ENCODE measurements at regions not wholly inside any gene's neighbourhood (a gene's known extent, or its start where the extent isn't known, plus 50 kb on each side); places are given as distances from the start of the nearest gene placed in this dataset.

DNA sequence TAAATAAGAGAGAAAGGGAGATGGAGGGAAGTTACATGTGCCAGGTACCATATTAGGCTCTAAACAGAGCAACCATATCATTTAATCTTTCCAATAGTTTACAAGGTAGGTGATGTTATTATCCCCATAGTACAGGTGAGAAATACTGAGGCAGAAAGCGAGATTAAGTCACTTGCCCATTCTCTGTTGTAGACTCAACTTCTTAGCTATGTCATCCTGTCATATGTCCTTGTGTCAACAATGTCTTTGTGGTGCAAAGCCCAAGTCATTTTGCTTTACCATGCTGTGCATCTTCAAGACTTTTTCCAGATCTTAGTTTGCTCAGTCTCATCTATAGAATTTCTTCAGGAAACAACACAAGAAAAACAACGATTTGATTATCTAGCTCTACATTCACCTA lies 205.0 kb upstream of the E2F8 start:
- no peak overlapping the region for H3K27ac ChIP-seq (ENCODE audit: low read depth, low read length)
- H3K4me3 ChIP-seq (ENCODE audit: low read depth in 1 of 2, low read length in 2 of 2): no peak overlapping the region
- H3K36me3 ChIP-seq (ENCODE audit: control insufficient read depth in 1 of 2, insufficient read depth in 2 of 2, low read length in 2 of 2): no peaks in the 10 kb centered on the region
- H3K4me1 ChIP-seq (ENCODE audit: control insufficient read depth in 1 of 2, insufficient read depth in 2 of 2, low read length in 2 of 2): peaks cover 18 to 34% of the 10 kb centered on the region in 2 donors
- H3K9me3 ChIP-seq (ENCODE audit: control insufficient read depth in 1 of 2, low read length in 2 of 2): no peaks in the 10 kb centered on the region
- H3K27me3 ChIP-seq (ENCODE audit: control insufficient read depth in 1 of 2, insufficient read depth in 2 of 2, low read length in 2 of 2): no peaks in the 10 kb centered on the region
- no peak overlapping the region for H3K9ac ChIP-seq (ENCODE audit: low read depth in 1 of 2, low read length in 2 of 2)

DNA sequence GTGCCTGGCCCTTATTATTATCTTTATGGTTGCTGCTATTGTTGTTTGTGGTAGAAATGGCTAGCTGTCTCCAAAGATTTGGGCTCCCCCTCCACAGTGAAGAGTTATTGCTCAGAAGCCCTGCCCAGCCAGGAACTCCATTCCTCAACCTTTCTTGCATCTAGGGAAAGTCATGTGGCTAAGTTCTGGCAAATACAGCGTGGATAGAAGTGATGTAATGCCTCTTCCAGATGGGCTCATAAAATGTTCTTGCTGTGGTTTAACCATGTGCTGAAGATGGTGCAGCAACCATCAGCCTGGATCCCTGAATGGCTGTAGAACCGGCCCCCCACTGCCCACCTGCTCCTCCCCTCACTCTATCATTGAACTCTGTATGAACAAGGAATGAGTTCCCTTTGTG lies 203.5 kb upstream of the E2F8 start:
- Histone ChIP-seq H3K9me3 (ENCODE audit: control insufficient read depth in 1 of 2, low read length in 2 of 2) (no peaks in the 10 kb centered on the region), H3K4me3 (ENCODE audit: low read depth in 1 of 2, low read length in 2 of 2) (no peak overlapping the region), H3K36me3 (ENCODE audit: control insufficient read depth in 1 of 2, insufficient read depth in 2 of 2, low read length in 2 of 2) (no peaks in the 10 kb centered on the region), H3K27me3 (ENCODE audit: control insufficient read depth in 1 of 2, insufficient read depth in 2 of 2, low read length in 2 of 2) (no peaks in the 10 kb centered on the region), H3K4me1 (ENCODE audit: control insufficient read depth in 1 of 2, insufficient read depth in 2 of 2, low read length in 2 of 2) (peaks cover 18 to 34% of the 10 kb centered on the region in 2 donors), H3K9ac (ENCODE audit: low read depth in 1 of 2, low read length in 2 of 2) (no peak overlapping the region), H3K27ac (ENCODE audit: low read depth, low read length) (no peak overlapping the region)

DNA sequence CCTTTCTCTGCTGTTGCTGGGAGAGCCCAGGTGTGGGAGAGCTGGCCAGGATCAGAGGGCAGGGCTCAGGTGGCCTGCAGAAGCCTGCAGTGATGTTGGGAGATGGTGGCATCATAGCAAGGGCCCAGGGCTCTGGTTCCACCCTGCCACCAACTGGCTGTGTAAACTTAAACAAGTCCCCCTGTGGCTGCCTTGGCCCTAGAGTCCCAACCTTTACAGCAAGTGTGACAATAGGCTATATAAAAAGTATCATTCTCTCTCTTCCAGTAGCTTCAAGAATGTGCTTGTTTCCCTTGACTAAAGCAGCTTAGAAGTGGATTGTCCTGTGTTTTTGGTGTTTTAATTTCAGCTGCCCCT lies 201.8 kb upstream of the E2F8 start:
- Histone ChIP-seq H3K36me3 (ENCODE audit: control insufficient read depth in 1 of 2, insufficient read depth in 2 of 2, low read length in 2 of 2) (no peaks in the 10 kb centered on the region), H3K9ac (ENCODE audit: low read depth in 1 of 2, low read length in 2 of 2) (no peak overlapping the region), H3K4me1 (ENCODE audit: control insufficient read depth in 1 of 2, insufficient read depth in 2 of 2, low read length in 2 of 2) (peaks cover 18 to 31% of the 10 kb centered on the region in 2 donors), H3K9me3 (ENCODE audit: control insufficient read depth in 1 of 2, low read length in 2 of 2) (no peaks in the 10 kb centered on the region), H3K4me3 (ENCODE audit: low read depth in 1 of 2, low read length in 2 of 2) (no peak overlapping the region), H3K27ac (ENCODE audit: low read depth, low read length) (no peak overlapping the region), H3K27me3 (ENCODE audit: control insufficient read depth in 1 of 2, insufficient read depth in 2 of 2, low read length in 2 of 2) (no peaks in the 10 kb centered on the region)

DNA sequence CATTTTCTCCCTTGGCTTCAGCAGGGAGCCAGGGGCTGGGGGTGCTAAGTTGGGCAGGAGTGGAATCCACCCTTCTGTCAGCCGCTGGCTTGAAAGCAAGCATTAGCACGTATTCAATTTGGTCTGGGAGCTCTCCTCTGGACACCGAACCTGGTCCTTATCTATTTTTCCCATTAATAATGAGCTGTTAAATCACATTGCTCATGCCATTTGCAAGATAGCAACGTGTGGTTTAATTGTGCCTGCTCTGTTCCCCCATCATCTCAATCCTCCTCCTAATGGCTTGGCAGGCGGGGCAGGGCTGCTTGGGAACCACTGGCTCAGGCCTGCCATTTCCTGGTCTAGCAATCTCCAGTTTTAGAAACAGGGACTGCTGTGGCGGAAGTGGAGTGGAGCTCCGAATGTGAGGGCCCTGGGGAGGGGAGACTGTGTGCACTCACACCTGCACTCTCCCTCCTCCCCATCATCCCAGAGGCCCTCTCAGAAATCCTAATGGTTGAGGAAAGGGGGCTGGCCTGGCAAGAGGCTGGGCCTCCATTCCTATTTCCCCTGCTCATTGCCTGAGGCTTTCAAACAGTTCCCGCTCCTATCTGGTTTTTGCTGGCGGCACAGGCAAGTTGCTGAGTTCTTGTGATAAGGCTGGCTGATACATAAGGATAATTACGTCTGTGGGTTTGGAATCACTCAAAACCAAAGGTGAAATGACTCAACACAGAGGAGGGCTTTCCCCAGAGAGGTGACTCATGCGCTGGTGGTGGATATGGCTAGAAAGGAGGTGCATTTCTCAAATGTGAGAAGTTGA lies 201.2 kb upstream of the E2F8 start:
- Histone ChIP-seq H3K9ac (ENCODE audit: low read depth in 1 of 2, low read length in 2 of 2) (no peak overlapping the region), H3K27me3 (ENCODE audit: control insufficient read depth in 1 of 2, insufficient read depth in 2 of 2, low read length in 2 of 2) (no peaks in the 10 kb centered on the region), H3K36me3 (ENCODE audit: control insufficient read depth in 1 of 2, insufficient read depth in 2 of 2, low read length in 2 of 2) (no peaks in the 10 kb centered on the region), H3K27ac (ENCODE audit: low read depth, low read length) (peak overlapping the region; percentile 48), H3K9me3 (ENCODE audit: control insufficient read depth in 1 of 2, low read length in 2 of 2) (no peaks in the 10 kb centered on the region), H3K4me1 (ENCODE audit: control insufficient read depth in 1 of 2, insufficient read depth in 2 of 2, low read length in 2 of 2) (peaks cover 18 to 25% of the 10 kb centered on the region in 2 donors), H3K4me3 (ENCODE audit: low read depth in 1 of 2, low read length in 2 of 2) (peak overlapping the region in 1 of 2 donors; percentile 36)

DNA sequence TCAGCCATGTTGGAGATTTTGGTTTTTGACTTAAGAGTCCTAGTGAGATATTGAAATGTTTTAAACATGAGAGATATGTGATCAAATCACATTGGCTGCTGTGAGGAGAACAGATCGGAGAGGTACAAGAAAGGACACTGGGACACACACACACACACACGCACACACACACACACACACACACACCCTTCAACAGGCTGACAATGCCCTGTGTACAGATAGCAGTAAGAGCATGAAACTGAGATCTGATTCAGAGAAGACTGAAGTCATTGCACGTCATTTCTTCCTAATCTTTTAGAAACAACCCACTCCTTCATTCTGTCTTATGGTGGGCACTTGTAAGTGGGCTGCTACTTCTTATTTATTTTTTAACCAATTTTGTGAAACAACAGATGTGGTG lies 200.5 kb upstream of the E2F8 start:
- H3K4me1 ChIP-seq (ENCODE audit: control insufficient read depth in 1 of 2, insufficient read depth in 2 of 2, low read length in 2 of 2): peaks cover 18 to 19% of the 10 kb centered on the region in 2 donors
- no peaks in the 10 kb centered on the region for H3K9me3 ChIP-seq (ENCODE audit: control insufficient read depth in 1 of 2, low read length in 2 of 2)
- no peaks in the 10 kb centered on the region for H3K36me3 ChIP-seq (ENCODE audit: control insufficient read depth in 1 of 2, insufficient read depth in 2 of 2, low read length in 2 of 2)
- no peak overlapping the region for H3K9ac ChIP-seq (ENCODE audit: low read depth in 1 of 2, low read length in 2 of 2)
- H3K4me3 ChIP-seq (ENCODE audit: low read depth in 1 of 2, low read length in 2 of 2): no peak overlapping the region
- no peaks in the 10 kb centered on the region for H3K27me3 ChIP-seq (ENCODE audit: control insufficient read depth in 1 of 2, insufficient read depth in 2 of 2, low read length in 2 of 2)
- no peak overlapping the region for H3K27ac ChIP-seq (ENCODE audit: low read depth, low read length)

DNA sequence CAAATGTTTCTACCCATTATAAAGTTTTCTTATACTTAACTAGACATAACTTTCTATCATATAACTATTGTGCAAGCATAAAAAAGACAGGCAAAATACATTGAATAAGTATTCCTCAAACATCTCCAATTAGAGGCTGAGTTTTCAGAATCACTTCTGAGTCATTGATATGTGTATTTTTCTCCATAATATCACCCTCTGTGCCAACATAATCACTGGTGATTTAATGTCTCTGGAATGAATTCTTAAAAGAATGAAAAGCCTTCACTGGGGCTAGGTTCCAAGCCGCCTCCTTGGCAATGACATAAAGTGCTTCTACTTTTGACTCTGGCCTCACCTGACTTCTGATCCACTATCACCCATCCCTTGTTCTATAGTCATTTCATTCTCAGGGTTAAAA lies 197.0 kb upstream of the E2F8 start:
- Histone ChIP-seq H3K27me3 (ENCODE audit: control insufficient read depth in 1 of 2, insufficient read depth in 2 of 2, low read length in 2 of 2) (no peaks in the 10 kb centered on the region), H3K36me3 (ENCODE audit: control insufficient read depth in 1 of 2, insufficient read depth in 2 of 2, low read length in 2 of 2) (no peaks in the 10 kb centered on the region), H3K4me3 (ENCODE audit: low read depth in 1 of 2, low read length in 2 of 2) (no peak overlapping the region), H3K9ac (ENCODE audit: low read depth in 1 of 2, low read length in 2 of 2) (no peak overlapping the region), H3K4me1 (ENCODE audit: control insufficient read depth in 1 of 2, insufficient read depth in 2 of 2, low read length in 2 of 2) (peaks cover 19 to 24% of the 10 kb centered on the region in 2 donors), H3K27ac (ENCODE audit: low read depth, low read length) (no peak overlapping the region), H3K9me3 (ENCODE audit: control insufficient read depth in 1 of 2, low read length in 2 of 2) (no peaks in the 10 kb centered on the region)

DNA sequence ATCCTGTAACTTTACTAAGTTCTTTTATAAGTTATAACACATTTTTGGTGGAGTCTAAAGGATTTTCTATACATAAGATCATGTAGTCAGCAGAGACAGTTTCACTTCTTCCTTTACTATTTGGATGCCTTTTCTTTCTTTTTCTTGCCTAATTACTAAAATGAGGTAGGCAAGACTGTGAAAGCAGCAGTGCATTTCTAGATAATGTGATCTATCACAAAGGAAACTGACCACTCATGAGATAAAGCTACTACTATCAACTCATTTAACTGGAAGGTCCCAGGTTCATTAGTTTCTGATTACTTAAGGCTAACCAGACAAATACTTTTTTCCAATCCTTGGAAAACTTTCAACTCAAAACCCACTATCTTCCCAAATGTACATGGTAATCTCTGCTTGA lies 196.2 kb upstream of the E2F8 start:
- peaks cover 17 to 25% of the 10 kb centered on the region in 2 donors for H3K4me1 ChIP-seq (ENCODE audit: control insufficient read depth in 1 of 2, insufficient read depth in 2 of 2, low read length in 2 of 2)
- H3K9ac ChIP-seq (ENCODE audit: low read depth in 1 of 2, low read length in 2 of 2): no peak overlapping the region
- no peak overlapping the region for H3K4me3 ChIP-seq (ENCODE audit: low read depth in 1 of 2, low read length in 2 of 2)
- H3K9me3 ChIP-seq (ENCODE audit: control insufficient read depth in 1 of 2, low read length in 2 of 2): no peaks in the 10 kb centered on the region
- H3K27me3 ChIP-seq (ENCODE audit: control insufficient read depth in 1 of 2, insufficient read depth in 2 of 2, low read length in 2 of 2): no peaks in the 10 kb centered on the region
- no peak overlapping the region for H3K27ac ChIP-seq (ENCODE audit: low read depth, low read length)
- no peaks in the 10 kb centered on the region for H3K36me3 ChIP-seq (ENCODE audit: control insufficient read depth in 1 of 2, insufficient read depth in 2 of 2, low read length in 2 of 2)

DNA sequence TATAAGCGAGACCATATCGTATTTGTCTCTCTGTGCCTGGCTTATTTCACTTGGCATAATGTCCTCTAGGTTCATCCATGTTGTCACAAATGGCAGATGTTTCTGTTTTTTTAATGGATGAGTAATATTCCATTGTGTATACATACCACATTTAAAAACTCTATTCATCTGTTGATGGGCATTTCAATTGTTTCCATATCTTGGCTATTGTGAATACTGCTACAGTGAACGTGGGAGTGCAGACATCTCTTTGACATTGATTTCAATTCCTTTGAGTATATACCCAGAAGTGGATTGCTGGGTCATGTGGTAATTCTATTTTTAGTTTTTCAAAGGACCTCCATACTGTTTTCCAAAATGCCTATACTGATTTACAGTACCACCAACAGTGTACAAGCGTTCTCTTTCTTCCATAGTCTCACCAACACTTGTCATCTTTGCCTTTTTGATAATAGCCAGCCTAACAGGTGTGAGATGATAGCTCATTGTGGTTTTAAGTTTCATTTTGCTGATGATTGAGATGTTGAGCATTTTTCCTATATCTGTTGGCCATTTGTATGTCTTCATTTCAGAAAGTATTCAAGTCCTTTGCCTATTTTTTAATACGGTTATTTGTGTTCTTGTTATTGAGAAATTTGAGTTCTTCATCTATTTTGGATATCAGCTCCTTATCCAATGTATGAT lies 194.7 kb upstream of the E2F8 start:
- H3K4me1 ChIP-seq (ENCODE audit: control insufficient read depth in 1 of 2, insufficient read depth in 2 of 2, low read length in 2 of 2): peaks cover 12 to 14% of the 10 kb centered on the region in 2 donors
- H3K27me3 ChIP-seq (ENCODE audit: control insufficient read depth in 1 of 2, insufficient read depth in 2 of 2, low read length in 2 of 2): no peaks in the 10 kb centered on the region
- no peak overlapping the region for H3K27ac ChIP-seq (ENCODE audit: low read depth, low read length)
- no peak overlapping the region for H3K4me3 ChIP-seq (ENCODE audit: low read depth in 1 of 2, low read length in 2 of 2)
- no peaks in the 10 kb centered on the region for H3K36me3 ChIP-seq (ENCODE audit: control insufficient read depth in 1 of 2, insufficient read depth in 2 of 2, low read length in 2 of 2)
- no peaks in the 10 kb centered on the region for H3K9me3 ChIP-seq (ENCODE audit: control insufficient read depth in 1 of 2, low read length in 2 of 2)
- H3K9ac ChIP-seq (ENCODE audit: low read depth in 1 of 2, low read length in 2 of 2): no peak overlapping the region

DNA sequence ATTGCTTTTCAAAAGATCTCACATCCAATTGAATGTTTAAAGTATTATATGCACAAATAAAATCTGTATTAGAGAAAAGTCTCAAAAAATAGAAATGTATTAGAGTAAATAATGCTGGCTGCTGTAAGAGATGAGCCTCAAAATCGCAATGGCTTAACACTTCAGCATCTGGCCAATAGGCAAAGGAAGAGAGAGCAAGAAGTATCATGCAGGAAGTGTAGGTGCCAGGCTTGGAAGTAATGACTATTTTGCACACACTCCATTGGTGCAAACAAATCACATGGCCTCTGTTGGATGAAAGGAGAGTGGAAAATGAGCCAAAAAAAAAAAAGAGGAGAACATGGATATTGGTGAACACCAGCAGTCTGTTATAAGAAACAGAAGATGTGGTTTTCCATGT lies 193.0 kb upstream of the E2F8 start:
- H3K36me3 ChIP-seq (ENCODE audit: control insufficient read depth in 1 of 2, insufficient read depth in 2 of 2, low read length in 2 of 2): no peaks in the 10 kb centered on the region
- no peak overlapping the region for H3K27ac ChIP-seq (ENCODE audit: low read depth, low read length)
- no peaks in the 10 kb centered on the region for H3K27me3 ChIP-seq (ENCODE audit: control insufficient read depth in 1 of 2, insufficient read depth in 2 of 2, low read length in 2 of 2)
- H3K4me1 ChIP-seq (ENCODE audit: control insufficient read depth in 1 of 2, insufficient read depth in 2 of 2, low read length in 2 of 2): peaks cover 26 to 28% of the 10 kb centered on the region in 2 donors
- no peaks in the 10 kb centered on the region for H3K9me3 ChIP-seq (ENCODE audit: control insufficient read depth in 1 of 2, low read length in 2 of 2)
- H3K4me3 ChIP-seq (ENCODE audit: low read depth in 1 of 2, low read length in 2 of 2): no peak overlapping the region
- no peak overlapping the region for H3K9ac ChIP-seq (ENCODE audit: low read depth in 1 of 2, low read length in 2 of 2)

DNA sequence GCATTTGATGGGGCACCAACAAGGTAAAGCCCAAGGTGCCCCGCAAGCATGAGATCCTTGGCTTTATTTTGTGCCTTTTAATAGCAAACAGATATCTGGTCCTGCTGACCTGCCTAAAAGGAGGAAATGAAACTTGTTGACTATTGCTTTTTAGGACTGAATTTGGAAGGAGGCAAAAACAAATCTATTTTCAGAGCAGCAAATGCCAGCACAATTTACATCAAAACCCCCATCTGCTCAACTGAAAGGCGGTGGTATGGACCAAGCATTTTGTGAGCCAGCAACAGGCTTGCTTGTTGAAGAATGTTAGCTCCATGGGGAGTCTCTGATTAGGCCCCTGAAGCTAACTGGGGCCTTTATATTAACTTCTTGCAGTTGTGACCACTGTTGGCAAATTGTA lies 192.6 kb upstream of the E2F8 start:
- Histone ChIP-seq H3K36me3 (ENCODE audit: control insufficient read depth in 1 of 2, insufficient read depth in 2 of 2, low read length in 2 of 2) (no peaks in the 10 kb centered on the region), H3K27me3 (ENCODE audit: control insufficient read depth in 1 of 2, insufficient read depth in 2 of 2, low read length in 2 of 2) (no peaks in the 10 kb centered on the region), H3K9ac (ENCODE audit: low read depth in 1 of 2, low read length in 2 of 2) (no peak overlapping the region), H3K4me1 (ENCODE audit: control insufficient read depth in 1 of 2, insufficient read depth in 2 of 2, low read length in 2 of 2) (peaks cover 29 to 32% of the 10 kb centered on the region in 2 donors), H3K4me3 (ENCODE audit: low read depth in 1 of 2, low read length in 2 of 2) (no peak overlapping the region), H3K27ac (ENCODE audit: low read depth, low read length) (no peak overlapping the region), H3K9me3 (ENCODE audit: control insufficient read depth in 1 of 2, low read length in 2 of 2) (no peaks in the 10 kb centered on the region)

Measured in duodenal mucosa (tissue), 2 donors.